Amniotic epithelial cell (primary cell): ENCODE measurements at regions not wholly inside any gene's neighbourhood (a gene's known extent, or its start where the extent isn't known, plus 50 kb on each side); places are given as distances from the start of the nearest gene placed in this dataset.

ENCODE experiments used
- DNase-seq: peaks from one replicate; pipeline ENCODE4 v3.0.0-alpha.2; 2010; ENCODE audit warnings: low read depth

DNA sequence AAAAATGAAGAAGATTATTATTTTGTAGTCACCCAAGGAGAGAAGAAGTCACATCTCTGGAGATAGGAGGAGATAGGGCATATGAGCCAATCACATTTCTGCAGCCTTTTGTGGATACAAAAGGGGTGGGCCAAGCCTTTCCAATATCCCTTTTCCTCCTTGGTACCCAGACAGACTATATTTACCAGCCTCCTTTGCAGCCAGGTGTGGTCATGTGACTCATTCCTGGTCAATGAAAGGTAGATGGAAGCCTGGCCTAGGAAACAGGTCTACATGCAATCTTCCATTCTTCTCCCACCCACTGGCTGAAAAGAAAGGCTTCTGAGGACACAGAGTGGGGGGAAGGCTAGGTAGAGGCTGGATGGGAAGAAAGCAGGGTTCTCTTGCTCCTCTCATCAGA, 58.1 kb upstream of the ERG start:
- DNase-seq: no peak

DNA sequence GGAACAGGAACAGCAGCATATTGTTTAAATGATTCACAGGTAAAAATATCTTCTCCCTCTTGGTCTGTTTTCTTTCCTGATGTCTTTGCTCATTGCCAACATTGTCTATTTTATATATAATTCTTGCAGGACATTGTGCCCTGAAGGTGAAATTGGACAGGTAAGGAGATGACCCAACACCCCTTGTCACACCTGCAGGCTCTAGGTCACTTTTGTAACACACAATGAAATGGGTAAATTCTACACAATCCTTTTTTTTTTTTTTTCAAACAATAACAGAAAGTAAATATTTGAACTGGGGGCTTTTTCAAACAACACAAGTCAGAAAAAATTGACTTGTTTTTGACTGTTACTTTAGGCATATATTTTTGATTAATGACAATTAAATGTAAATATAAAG, 62.9 kb upstream of the ERG start:
- no peak for DNase-seq

DNA sequence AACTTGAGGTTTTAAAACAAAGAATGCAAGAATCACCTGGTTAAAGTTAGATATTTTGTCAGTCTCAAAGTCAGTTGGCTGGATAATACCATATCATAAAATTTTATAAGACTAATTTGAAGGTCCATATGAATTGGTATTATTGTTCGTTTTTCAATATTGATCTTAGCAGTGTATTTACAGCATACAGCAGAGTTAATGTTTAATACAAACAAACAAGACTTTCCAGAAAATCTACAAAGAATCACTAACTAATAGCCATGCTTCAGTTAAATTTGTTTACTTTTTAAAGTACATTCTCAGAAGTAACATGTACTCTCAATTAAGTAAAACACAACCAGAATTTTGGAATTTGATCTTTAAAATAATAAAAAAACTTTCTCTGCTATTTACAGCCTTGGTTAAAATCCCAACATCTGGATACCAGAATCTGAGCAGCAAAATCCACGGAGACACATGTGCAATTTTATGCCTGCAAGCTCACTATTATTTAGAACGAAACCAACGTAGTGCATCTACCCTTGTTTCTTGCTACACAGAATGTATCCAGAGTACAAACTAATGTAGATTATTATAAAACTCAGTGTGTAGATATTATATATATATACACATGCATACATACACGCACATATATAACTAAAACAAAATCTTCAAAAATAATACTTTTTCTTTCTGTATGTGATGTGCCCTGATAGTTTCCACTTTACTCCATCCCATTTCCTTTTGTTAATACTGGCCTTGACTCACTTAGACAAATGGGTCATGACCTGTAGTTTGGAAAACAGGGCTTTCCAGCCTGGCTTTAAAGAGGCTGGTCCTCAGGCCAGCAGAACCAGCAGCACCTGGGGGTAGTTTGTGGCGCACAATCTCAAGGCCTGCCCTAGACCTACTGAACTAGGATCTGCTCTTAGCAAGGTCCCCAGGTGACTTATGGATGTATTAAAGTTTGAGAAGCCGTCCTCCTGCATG, 63.6 kb upstream of the ERG start:
- DNase-seq: no peak

DNA sequence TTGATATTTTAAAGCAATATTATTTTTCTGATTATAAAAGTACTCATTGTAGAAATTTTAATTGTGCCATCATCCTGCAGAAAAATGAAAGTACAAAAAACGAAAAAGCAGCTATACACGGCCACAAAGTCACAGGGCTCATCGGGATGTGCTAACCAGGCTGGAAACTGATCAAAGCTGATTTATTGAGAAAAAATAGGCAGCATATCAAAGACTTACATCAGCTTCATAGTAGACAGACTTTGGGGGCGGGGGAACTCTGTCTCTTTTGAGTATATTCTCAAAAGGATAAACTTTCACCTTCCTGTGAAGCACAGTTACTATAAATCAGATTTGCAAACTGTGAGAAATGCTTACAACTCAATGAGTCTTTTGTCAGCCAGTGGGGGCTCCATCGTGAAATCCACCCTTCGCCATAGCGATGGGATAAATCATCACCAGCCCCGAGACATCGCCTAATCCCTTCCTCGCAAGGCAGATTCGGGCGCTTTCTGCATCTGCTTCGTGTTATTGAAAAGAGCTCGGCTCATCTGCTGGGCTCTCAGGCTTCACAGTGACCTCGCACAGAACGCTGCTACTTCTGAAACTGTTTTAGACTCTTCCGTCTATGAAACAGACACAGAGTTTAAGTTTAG, 69.2 kb upstream of the ERG start:
- DNase-seq: peak; percentile 52

DNA sequence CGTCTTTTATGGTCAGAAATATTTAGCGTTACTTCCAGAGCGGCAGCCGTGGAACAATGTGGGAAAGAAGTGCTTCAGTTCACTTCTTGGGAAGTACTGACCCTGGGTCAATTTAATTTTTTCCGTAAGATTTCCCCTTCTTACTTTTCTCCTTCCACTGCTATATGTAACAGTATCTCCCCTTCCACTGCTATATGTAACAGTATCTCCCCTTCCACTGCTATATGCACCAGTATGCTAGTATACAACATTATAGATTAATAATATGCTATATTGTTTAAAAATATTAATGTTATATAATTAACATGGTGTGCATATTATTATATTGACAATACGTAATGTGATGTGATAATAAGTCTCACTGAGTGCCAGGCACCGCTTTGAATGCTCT, 69.7 kb upstream of the ERG start:
- DNase-seq: no peak

DNA sequence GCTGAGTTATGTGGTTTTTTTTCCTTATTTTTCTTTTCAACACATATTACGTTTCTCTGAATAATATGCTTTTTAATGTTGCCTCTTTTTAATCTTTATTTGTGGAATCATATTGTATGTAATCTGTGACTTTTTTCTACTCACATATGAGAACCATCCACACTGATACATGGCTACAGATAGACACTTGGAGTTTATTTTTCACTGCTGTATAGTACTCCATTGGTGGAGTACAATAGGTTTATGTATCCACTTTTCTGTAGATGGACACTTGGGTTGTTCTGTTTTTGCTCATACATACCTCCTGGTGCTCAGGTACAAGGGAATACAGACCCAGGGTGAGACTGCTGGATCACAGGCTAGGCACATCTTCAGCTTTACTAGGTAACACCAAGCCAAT, 71.5 kb upstream of the ERG start:
- DNase-seq: no peak

DNA sequence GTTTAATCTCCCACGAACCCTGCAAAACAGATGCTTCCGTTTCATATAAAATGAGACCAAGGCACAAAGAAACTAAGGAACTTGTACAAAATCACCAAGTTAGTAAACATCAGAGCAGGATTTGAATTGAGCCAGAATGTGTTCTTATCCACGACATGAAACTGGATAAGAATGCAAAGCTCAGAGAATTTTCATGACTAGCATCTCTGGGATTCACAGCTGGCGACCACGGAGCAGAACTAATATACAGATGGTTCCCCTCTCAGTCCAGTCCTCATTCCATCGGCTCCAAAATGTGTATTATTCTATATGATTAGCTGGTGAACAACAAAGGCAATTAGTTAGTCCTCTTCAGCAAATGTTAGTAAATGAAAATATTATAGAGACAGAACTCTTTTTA, 72.3 kb upstream of the ERG start:
- no peak for DNase-seq

DNA sequence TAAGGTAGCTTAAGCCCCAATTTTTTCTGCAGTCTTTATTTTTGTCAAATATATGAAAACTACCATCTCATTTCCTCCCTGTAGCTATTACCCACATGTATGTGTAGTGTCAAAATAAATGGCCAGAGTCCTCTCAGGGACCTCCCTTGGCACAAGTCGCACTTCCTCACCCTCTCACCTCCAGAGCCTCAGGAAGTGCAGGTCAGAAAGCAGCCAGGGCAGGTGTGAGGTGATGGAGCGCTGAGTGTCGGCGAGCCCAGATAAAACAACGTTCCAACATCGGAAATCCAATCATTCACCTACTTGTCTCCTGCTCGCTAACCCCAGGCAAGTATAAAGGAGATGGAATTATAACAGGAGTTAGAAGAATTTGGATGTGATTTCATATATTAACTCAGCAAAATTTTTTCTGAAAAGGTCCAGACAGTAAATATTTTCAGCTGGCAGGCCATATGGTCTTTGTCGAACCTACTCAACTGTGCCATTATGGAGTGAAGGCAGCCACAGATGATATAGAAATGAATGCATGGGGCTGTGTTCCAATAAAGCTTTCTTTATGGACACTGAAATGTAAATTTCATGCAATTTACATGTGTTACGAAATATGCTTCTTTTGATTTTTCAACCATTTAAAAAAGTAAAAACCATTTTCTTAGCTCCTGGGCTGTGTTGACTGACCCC, 76.8 kb upstream of the ERG start:
- no peak for DNase-seq

DNA sequence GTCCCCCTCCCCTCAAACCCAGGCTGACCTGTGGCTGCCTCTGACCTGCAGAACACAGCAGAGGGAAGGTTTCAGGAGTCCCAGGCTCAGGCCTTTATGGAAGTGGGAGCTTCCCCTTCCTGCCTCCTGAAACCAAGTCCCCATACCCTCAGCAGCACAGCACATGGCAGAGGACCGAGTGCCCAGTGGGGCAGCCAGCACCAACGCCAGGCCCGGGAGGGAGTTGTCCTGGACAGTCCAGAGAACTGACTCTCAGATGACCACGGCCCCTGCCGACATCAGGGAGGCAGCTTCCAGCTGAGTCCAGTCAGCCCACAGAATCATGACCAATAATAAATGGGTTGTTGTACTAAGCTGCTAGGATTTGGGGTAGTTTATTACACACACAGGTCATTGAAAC, 79.6 kb upstream of the ERG start:
- DNase-seq: no peak

DNA sequence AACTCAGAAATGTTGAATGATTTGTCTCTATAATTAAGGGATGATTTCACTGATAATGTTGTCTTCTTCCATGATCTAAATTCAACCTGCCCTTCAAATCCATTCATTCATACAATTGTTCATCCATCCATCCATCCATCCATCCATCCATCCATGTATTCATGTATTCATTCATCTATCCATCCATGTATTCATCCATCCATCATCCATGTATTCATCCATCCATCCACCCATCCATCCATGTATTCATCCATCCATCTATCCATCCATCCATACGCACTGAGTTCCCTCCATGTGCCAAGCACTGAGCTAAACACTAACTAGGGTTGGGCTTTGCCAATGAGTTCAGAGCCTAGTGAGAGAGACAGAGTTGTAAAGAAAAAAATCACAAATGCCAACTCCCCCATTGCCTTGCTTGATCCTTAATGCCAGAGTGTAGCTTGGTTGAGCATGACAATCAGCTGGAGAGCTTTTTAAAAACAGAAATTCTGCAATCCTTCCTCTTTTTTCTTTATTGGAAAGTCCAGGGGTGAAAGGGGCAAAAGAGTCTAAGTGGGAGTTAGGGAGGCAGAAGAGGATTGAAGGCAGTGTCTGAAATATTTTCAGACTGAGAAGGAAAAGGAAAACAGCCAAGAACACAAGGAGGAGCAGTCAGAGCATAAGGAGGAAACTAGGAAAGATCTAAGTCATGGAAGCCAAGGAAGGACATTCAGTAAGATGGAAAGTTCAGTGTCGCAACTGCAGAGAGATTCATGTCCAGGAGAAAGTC, 92.4 kb upstream of the ERG start:
- no peak for DNase-seq

DNA sequence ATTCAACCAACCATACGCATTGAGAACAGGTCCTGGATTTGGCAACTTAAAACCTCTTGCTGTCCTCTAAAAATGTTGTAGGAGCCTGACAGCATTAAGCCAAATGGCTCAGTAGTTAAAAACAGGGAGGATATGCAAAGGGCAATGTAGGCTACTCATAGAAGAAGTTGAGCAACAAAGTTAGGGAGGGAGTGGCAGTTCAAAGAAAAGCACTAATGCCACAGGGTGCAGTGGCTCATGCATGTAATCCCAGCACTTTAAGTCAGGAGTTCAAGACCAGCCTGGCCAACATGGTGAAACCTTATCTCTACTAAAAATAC, 92.9 kb upstream of the ERG start:
- no peak for DNase-seq

DNA sequence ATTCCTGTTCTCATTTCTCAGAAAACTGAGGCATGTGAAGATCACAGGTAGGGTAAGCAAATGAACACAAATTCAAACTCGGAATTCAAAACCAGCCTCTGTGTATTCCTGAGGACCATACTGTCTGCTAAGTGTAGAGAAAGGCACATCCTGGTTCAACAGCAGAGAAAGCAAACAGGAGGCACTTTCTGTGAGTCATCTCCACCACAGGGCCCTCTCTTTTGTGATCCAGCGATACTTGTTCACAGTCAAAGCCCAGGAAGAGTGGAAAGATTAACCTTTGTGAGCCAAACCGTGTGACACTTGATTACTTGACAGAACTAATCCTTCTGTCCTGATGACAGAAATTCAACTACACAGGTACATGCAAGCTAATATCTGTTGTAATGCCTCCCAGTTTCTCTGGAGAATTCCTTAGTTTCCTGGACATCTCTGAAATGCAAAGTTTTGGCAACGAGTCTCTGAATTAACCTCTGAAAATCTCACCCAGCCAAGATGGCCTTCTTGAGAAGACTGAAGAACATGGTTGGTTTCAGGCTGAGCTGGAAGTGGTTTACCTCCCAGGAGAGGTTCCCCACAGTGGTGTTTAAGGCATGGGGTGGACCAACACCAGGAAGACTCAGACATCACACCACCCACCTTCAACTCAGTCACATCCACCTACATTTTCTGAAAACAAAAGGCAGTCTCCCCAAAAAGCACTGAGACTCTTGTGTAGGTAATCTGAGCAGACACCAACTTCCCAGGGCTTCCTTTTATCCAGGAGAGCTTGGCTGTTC, 98.2 kb upstream of the ERG start:
- DNase-seq: no peak

DNA sequence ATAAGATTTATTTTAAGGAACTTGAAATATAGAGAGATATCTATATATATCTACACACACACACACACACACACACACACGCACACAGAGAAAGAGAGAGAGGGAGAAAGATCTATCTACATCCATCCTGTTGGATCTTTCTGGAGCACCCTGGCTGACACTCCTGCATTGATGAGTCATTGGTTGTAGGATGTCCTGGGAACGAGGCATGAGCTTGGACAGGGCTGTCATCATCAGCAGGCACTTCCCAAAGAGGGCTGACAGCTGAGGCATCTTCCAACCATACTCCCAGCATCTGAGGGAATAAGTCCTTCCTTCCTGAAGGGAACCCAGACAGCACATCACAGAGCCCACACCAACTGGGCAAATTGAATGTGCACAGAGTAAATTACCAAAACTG, 99.1 kb upstream of the ERG start:
- DNase-seq: no peak

DNA sequence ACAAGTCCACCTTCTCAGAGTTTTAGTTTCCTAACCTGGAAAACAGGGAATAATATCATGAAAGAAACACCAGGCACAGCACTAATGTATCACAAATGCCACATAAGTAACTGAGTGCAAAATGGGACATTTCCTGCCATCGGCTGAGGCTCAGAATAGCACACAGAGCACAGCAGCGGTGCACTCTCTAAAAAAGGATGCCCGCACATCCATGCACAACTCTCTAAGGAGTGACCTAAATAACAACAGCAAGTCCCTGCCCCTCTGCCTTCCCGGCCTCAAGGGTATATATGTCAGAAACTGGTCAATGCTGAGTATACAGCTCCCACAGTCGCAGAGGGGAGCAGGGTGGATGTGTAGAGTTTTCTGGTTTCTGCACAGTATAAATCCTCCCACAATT, 100.1 kb upstream of the ERG start:
- no peak for DNase-seq

DNA sequence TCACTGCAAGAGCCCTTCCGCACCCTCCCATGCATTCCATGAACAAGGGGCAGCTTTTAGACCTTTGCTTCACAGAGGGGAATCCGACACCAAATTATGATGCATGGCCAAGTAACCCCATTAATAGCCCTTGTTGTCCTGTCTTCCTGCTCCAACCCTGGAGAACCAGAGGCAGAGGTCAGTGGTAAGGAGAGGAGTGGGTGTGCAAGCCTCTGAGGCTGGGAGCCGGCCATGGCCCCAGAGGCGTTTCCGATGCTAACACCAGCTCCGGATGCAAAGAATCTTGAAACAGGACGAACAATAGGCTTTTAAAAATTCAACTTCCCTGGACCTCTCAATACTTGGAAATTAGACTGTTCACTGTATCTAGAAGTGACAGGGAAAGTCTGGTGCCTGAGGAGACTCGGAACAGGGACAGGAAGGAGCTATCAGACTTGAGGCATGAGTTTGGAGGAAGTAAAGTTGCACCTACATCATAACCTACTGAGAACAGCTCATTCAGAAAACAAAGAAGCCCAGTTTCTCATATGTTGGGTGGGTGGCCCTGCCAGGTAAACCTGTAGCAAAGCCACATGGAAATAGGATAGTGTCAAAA, 101.2 kb upstream of the ERG start:
- DNase-seq: no peak

DNA sequence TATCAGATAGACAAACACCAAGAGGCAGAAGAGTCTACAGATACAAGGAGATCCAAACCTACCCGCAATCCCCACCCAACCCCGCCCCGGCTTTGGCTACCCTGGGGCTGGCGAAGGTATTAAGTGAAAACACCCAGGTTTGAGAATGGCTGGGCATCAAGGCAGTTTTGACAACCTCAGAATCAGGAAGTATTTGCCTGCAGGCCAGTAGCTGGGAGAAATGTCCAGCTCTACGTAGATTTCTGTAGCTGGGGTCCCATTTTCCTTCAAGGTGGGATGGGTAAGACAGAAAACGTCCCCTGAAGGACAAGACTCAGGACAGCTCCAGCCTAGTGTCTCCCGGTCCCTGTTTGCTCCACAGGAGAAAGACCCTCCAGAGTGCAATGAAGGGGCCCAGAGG, 101.8 kb upstream of the ERG start:
- no peak for DNase-seq

DNA sequence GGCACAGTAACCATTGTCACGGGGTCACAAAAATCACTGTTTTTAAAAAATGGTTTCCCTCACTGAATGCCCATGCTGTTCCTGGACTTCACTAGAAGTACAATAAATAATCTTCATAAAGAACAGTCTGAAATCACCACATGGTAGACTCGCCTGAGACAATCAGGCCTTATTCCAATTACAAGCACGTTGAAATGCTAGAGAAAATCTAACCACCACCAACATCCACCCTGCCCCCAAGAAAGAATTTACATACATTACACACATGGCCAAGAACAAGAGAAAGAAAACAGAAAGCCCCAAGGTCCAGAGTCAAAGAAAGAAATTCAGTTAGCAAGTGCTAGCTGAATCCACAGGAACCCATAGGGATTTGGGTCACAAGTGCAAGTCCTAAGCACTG, 107.0 kb upstream of the ERG start:
- DNase-seq: no peak

DNA sequence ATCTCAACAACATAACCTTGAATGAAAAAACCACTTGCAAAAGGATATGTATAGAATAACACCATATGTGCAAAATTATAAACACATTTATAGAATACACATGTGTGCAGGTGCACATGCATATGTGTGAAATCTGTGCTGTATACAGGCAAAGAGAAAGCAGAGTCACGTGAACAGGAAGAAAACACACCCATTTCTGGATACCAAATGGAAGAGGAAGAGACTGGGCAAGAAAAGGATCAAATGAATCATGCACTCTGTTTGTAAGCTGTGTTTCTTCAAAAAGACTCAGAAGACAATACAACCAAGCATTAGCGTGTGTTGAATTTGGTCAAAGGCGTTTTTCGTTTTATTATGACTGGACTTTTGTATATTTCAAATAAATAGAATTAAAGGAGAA, 111.3 kb upstream of the ERG start:
- DNase-seq: no peak

DNA sequence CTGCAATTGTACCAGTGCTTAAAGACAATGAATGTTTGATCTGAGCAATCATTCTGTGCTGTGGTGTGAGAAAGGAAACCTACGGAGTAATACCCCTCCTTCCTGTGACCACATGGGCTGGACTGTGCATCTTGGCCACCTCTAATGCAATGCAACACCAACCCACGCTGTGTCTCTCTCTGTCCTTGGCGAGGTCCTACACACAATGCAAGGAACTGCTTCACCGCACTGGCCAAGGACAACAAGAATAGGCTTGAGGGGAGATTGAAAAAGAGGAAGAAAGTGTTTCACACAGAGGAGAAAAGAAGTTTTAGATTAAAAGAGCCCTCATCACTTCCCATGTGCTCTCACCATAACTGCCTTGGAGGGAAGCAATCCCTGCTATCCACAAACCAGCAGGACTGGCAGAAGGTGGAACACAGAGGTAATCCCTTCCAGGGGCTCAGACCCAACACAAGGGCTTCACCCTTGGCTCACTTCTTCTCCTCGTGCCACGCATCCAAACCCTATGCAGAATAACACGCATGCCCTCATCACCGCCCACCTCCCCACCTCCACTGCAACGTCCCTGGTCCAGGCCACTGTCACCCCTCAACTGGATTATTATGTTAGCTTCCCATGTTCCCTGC, 112.5 kb upstream of the ERG start:
- no peak for DNase-seq

DNA sequence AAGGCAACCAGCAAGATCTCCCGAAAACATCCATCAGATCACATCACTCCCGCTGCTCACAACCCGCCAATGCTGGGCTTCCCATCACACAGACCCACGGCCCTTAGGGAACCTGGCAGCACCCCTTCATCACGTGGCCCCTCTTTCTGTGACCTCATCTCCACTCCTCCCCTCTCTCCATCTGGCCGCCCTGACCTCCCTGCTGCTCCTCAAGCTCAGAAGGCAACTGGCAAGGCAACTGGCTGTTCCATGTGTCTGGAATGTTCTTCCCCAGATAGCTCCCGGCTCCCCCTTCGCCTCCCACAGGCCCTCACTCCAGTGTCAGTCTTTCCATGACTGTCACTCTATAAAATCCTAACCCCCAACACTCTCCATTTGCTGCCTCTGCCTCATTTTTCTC, 113.0 kb upstream of the ERG start:
- DNase-seq: no peak

DNA sequence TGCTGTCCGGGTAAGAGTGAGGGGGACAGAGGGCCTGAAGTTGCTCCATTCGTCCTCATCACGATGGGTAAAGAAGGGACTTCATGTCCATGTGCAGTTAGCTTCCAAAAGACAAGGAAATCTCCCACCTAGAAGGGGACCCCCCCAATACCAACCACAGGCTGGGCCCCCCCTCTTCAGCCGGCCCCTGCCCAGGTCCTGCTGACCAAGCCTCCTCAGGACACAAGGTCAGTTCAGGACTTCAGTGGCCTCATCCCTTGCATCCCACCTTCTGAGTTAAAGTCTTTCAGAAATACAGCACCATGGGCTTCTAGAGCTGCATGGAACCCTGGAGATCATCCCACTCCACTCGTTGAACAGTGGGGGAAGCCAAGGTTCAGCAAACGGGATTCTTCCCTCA, 115.4 kb upstream of the ERG start:
- no peak for DNase-seq
